ENCODE measurements at regions not wholly inside any gene's neighbourhood (a gene's known extent, or its start where the extent isn't known, plus 50 kb on each side); places are given as distances from the start of the nearest gene placed in this dataset.

DNA sequence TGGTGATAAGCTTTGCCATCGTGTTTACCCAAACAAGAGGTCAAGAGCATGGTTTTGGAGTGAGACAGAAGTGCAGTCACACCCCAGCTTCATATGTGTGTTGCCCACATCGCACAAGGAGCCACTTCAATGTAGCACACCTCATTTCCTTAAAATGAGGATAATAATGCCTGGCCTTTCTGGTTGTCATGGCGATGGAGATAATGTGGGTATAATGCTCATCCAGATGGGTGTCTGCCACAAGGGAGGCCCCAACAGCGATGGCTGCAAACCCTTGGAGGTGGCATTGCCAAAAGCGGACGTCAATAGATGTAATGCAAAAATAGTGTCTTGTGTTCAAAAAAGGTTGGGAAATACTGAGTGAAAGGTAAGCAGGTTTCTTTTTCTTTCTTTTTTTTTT, 83.1 kb upstream of the AJAP1 start:
- no peak for DNase-seq (ENCODE audit: low read depth in 2 of 2)

DNA sequence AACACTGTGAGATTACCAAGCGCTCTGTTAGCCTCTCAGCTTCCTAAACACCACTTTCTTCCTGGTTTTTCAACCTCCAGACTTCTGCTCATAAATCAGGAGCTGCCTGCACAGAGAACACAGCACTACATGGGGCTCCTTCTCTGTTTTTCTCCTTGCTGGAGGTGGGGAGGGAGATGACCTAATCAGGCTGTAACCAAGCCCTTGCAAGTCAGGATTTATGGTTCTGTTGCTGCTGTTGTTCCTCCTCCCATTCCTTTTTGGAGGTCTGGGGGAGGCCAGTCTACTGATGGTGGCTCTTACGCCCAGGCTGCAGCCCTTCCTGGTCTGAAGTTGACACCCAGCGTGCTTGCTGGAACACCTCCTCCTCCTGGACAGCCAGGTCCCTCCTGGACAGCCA, 80.9 kb upstream of the AJAP1 start:
- DNase-seq (ENCODE audit: low read depth in 2 of 2) = no peak

DNA sequence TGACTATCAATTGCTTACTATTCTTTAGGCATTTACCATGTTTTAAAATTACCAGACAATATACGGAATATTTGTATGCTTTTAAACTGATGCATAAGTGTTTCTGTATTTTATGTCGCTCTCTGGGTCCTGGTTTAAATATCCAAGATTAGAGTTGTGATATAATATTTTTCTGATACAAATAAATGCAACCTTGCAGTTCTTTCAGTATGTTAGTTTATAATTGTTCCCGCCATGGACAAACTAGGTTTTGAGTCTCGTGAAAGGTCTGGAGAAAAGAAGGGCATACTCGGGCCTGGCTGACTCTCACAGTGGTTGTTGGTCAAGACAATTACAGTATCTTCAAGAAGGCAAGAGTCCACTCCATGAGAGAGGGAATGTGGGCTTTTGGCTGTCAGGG, 72.6 kb upstream of the AJAP1 start:
- DNase-seq (ENCODE audit: low read depth in 2 of 2) = no peak

DNA sequence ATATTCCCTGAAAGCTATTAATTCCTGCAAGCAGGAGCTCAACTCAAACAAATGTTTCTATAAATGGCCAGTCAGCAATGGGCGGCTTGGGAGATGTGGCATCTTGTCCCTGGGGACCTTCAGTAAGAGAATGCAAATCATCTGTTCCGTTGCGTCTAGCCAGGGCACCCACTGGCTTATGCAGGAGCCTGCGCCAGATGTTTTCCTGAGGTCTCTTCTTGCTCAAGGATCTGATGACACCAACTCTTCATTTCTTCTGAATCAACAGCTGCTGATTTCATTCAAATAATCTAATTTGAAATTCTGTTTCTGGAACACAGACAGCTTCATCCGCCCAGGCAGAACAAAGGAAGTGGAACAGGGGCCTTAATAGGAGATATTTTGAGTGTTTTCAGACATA, 70.0 kb upstream of the AJAP1 start:
- DNase-seq (ENCODE audit: low read depth in 2 of 2) = no peak

- no peak for DNase-seq (ENCODE audit: low read depth in 2 of 2)
Measured at GRCh38 chr1:4585216-4585615, 69.2 kb upstream of the AJAP1 start.

- DNase-seq (ENCODE audit: low read depth in 2 of 2) = no peak
Measured at GRCh38 chr1:4585705-4586104, 68.7 kb upstream of the AJAP1 start.

GRCh38 chr1:4586611-4587160, 67.7 kb upstream of the AJAP1 start:
- no peak for DNase-seq (ENCODE audit: low read depth in 2 of 2)

- no peak for DNase-seq (ENCODE audit: low read depth in 2 of 2)
Measured at GRCh38 chr1:4587721-4588120, 66.7 kb upstream of the AJAP1 start.

- DNase-seq (ENCODE audit: low read depth in 2 of 2) = no peak
Measured at GRCh38 chr1:4590756-4591155, 63.7 kb upstream of the AJAP1 start.

- no peak for DNase-seq (ENCODE audit: low read depth in 2 of 2)
Measured at GRCh38 chr1:4591926-4592325, 62.5 kb upstream of the AJAP1 start.

DNA sequence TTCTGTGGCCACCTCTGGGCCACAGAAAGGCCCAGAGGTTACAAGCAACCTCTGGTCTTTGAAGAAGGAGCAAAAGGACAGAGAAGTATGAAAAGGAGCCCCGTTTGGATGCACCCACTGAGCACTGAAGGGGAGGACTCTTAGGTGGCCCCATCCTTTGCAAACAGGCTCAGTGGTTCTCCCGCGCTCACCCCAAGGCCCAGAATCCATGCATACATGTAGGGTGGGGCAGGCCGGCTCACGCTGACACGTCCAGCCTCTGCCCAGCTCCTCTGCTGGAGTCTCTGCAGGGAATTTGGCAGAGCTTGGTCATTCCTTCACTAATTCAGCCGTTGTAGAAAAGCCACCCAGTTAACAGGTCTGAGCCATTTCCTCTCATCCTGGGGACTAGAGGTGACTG, 61.3 kb upstream of the AJAP1 start:
- no peak for DNase-seq (ENCODE audit: low read depth in 2 of 2)

- DNase-seq (ENCODE audit: low read depth in 2 of 2) = no peak
Measured at GRCh38 chr1:4594286-4594991, 60.0 kb upstream of the AJAP1 start.

DNA sequence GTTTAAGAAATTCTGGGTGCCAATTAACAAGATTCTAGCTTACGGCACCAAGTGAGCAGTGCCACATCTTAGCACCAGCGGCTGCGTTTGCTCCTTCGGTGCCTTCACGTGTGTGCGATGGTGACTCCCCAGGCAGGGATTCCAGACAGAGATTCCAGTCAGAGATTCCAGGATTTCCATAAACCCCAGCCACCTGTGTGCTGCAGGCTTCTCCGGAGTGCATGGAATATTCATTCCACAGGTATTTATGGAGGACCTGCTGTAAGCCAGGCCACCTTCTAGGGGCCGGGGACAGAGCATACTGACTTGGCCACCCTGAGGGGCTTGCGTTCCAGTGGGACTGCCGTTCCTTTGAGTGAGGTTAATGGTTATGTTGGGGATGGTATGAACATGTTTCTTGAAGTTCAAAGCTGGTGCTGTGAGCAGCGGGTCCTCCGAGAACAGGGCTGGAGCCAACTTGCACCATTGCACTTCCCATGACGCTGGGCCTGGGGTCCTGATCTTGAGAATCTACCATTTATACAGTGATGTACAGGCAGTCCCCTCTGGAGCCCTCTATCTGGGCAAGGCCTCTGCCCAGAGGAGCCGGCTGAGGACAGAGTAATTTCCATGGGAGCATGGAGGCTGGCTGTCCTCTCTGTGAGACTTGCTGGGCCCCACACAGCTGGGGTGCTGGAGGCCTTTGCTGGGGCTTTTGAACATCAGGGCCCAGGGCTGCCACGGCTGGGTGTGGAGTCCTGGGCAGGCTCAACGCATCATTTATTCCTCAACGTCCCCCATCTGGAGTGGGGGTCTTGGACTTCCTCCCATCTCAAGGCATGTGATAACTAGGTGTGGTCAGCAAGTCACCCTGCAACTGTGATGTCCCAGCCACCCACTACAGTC, 58.8 kb upstream of the AJAP1 start:
- no peak for DNase-seq (ENCODE audit: low read depth in 2 of 2)

DNA sequence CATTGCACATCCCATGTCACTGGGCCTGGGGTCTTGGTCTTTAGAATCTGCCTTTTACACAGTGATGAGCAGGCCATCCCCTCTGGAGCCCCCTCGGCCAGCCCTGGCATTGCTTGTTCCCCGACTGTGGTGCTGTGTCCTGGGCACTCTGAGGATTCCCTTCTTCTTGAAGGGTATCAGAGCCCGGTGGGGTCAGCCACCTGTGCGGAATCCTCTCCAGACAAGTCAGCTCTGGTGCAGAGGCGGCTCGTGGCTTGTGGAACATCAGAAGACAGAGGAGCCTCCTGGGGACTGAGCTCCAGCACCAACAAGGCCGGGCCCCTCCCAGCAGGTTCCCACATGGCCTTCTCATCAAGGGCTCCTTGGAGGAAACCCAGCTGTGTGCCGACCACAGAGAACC, 57.9 kb upstream of the AJAP1 start:
- no peak for DNase-seq (ENCODE audit: low read depth in 2 of 2)

DNA sequence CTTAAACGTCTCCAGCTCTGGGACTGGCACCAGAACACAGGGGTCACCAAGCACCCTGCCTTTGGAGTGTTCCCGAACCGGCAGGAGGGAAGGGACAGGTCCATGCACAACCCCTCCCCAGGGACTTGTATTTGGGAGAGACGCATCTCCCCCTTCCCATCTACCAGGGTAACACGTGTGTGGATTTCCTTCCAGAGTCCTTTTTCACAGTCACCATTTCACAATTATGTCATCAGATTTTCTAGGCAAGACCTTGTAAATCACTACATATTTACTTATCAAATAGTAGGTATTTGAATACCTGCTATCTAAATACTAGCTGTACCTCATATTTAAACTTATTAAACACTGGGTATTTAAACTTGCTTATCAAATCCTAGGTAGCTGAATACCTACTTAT, 57.4 kb upstream of the AJAP1 start:
- no peak for DNase-seq (ENCODE audit: low read depth in 2 of 2)

GRCh38 chr1:4598561-4598960, 55.8 kb upstream of the AJAP1 start:
- no peak for DNase-seq (ENCODE audit: low read depth in 2 of 2)

GRCh38 chr1:4599521-4599920, 54.9 kb upstream of the AJAP1 start:
- DNase-seq (ENCODE audit: low read depth in 2 of 2) = no peak

DNA sequence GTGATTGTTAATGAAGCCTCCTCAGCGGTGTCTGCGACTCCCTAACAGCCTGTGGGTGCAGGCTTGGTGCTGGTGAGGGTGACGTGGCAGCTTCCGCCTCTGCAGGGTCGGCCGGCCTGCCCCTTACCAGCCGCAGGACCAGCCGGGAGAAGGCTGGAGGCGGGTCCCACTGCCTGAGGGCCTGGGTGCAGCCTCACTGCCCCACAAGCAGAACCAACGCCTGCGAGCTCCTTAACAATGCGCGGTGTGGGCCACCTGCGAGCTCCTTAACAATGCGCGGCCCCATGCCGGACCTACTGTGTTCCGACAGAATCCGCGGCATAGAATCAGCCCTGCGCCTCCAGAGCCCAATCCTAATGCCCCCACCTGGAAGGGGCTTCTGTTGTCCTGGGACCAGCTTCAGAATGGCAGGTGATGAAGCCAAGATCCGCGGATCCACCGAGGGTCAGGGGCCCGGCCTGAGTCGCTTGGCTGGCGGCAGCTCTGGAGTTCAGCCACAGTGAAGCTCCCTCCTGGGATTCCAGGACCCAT, 54.4 kb upstream of the AJAP1 start:
- DNase-seq (ENCODE audit: low read depth in 2 of 2) = no peak

DNA sequence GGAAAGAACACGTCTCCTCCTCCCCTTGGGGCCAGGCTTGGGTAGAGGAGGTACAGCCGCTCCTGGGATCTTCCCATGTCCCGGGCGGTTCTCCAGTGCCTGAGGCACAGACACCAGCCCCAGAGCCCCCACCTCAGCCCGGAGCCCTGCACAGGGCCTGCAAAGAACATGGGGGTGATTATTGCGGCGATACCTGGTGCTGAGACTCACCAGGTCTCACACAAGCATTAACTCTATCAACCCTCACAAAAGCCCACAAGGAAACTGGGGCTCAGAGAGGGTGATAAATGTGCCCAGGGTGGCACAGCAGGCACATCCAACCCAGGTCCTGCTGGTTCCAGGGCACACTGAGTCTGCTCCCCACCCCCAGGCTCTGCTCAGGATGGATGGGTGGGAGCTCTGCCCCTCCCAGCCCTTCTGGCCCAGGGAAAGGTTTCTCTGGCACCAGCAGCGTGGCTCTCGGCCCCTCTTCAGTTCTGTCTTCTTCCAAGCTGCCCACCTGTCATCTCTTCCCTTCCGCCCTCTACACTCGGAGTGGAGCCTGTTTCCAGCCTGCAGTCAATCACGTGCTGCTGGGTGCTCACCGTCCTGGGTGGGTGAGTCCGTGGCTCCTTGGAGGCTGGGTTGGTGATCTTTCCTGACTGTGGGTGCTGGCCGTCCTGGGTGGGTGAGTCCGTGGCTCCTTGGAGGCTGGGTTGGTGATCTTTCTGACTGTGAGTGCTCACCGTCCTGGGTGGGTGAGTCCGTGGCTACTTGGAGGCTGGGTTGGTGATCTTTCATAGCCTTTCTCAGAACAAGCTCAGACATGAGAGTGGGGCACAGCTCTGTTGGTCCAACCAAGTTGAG, 53.6 kb upstream of the AJAP1 start:
- DNase-seq (ENCODE audit: low read depth in 2 of 2) = no peak

GRCh38 chr1:4601941-4602340, 52.5 kb upstream of the AJAP1 start:
- DNase-seq (ENCODE audit: low read depth in 2 of 2) = no peak

DNA sequence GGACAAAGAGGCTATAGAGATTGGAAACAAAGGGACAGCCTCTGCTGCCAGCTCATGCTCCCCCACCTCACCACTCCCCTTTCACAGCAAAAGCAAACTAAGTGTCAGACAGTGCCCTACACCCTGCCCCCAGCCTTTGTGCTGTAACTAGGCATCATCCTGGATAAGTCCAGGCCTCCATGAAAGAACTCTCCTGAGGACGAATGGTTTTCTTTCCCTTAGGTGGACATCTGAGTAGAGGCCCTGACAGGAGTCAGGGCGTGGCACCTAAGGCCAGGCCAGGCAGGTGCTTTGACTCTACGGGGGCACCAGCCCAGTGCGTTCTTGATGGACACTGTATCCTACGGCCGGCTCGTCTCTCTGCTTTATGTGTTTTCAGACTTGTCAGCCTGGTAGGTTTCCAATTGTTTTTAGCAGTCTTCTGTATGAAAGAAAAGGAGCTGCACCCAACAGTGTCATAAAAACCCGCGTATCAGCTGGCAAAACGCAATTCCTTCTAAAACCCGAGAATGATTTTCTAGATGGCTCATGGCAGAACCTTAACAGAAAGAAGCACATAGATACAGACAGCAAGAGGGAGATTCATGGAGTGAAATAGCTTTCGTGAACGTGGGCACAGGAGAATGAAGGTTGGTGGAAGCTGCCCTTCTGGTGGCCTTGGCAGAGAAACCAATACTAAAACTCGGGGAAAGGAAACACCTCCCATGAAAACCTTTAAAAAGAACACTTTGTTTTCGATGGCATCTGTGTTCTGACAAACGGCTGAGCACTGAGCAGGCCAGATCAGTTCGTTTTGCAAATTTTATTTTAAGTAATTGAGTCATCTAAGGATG, 51.7 kb upstream of the AJAP1 start:
- no peak for DNase-seq (ENCODE audit: low read depth in 2 of 2)

All from fibroblast of skin of left biceps (primary cell).